ENCODE measurements at regions not wholly inside any gene's neighbourhood (a gene's known extent, or its start where the extent isn't known, plus 50 kb on each side); places are given as distances from the start of the nearest gene placed in this dataset.
A peak's percentile ranks its signal among the peaks of the same experiment; 100 is the strongest.
"Not testable (repeated sequence)": the region's sequence is repeated elsewhere in the genome, so short reads cannot be mapped to it uniquely, and the experiment has no call there.

DNA sequence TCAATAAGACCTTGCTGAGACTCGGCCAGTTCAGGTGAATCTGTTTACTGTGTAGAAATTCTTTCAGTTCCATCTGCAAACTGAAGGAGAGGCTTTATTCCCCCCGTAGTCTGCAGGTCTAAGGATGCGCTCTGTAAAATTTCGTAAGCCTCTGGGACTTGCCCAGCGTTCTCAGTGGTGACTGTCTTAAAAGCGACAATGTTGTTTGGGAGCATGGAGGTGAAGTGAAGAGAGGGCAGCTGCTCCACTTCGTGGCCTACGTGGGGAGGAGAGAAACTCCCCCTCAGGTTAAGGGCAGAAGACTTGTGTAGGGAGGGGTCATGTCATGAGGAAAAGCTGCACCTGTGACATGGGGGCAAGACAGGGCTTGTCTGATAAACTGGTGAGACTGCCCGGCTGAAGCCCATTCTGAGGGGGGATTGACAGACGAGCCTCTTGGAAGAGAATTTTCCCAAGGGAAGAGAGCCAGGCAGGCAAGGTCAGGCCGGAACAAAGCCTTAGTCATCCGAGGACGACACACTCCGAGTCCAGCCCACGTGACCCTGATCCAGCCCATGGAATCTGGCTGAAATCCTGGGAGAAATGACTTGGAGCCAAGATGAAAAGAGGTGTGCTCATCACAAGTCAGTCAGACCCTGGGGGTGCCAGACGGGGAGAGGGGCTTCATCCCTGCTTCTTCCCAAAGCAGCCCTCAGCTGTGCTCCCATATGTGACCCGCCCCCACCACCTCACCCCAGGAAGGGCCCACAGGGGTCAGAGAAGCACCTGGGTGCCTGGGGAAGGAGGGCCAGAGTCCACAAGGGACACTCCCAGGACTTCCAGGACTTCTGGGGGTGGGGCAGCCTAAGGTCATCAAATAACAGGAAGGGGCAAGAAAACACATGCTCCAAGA is 88.5 kb upstream of the SH3BP4 start:
- H3K9me3 ChIP-seq: no peaks in the 10 kb centered on the region
- H3K4me1 ChIP-seq: peaks cover 25% of the 10 kb centered on the region
- WGBS, 2 donors: 51 to 62% methylated on average over 15 to 17 of the region's 17 CpGs
- H3K27ac ChIP-seq: peak overlapping the region; percentile 70 to 73
- no peaks in the 10 kb centered on the region for H3K36me3 ChIP-seq (ENCODE audit: low read depth, missing control alignments)
- TF ChIP-seq, protein P1, sequence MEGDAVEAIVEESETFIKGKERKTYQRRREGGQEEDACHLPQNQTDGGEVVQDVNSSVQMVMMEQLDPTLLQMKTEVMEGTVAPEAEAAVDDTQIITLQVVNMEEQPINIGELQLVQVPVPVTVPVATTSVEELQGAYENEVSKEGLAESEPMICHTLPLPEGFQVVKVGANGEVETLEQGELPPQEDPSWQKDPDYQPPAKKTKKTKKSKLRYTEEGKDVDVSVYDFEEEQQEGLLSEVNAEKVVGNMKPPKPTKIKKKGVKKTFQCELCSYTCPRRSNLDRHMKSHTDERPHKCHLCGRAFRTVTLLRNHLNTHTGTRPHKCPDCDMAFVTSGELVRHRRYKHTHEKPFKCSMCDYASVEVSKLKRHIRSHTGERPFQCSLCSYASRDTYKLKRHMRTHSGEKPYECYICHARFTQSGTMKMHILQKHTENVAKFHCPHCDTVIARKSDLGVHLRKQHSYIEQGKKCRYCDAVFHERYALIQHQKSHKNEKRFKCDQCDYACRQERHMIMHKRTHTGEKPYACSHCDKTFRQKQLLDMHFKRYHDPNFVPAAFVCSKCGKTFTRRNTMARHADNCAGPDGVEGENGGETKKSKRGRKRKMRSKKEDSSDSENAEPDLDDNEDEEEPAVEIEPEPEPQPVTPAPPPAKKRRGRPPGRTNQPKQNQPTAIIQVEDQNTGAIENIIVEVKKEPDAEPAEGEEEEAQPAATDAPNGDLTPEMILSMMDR (IDR thresholded peaks at IDR 0.05): no peak
- TF ChIP-seq POLR2A (IDR thresholded peaks at IDR 0.05): no peak
- H3K27me3 ChIP-seq: no peaks in the 10 kb centered on the region
- intact Hi-C loops (cut with DNase I; ENCODE audit: low total_unique reads): no loop called here
- peak; percentile 89 for DNase-seq
- H3K4me3 ChIP-seq: no peak overlapping the region

DNA sequence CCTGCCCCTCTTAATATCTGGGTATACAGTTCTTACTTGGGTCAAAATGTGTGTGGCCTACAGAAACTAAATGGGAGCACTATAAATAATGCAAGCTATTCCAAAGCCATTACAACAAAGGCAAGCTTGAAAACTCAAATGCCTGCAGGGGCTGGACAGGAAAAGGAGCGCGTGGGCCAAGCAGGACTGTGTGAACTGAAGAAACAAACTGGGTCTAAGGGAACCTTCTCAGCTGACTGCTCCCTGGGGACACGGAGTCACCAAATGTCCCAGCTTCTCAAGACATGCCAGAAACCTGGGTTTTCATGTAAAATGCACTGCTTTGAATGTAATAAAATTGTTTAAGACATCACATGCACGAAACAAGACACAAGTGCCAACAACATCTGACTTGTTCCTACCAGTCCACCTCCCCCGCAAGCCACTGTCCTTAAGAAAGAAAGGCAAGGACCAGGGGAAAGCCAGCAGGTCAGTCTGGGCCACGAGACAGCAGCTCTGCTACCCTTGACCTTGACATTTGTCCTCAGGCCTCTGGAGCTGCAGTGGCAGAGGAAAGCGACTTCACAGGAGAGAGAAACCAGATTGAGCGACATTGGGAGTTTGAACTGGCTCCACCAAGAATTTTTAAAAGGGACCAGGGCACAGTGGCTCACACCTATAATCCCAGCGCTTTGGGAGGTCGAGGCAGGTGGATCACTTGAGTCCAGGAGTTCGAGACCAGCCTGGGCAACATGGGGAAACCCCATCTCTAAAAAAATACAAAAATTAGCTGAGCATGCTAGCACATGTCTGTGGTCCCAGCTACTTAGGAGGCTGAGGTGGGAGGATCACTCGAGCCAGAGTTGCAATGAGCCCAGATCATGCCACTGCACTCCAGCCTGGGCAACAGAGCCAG is 89.7 kb upstream of the SH3BP4 start:
- intact Hi-C loops (cut with DNase I; ENCODE audit: low total_unique reads): no loop called here
- Histone ChIP-seq H3K36me3 (ENCODE audit: low read depth, missing control alignments) (no peaks in the 10 kb centered on the region), H3K4me1 (peaks cover 25% of the 10 kb centered on the region), H3K4me3 (no peak overlapping the region), H3K27me3 (no peaks in the 10 kb centered on the region), H3K9me3 (no peaks in the 10 kb centered on the region), H3K27ac (peak overlapping the region; percentile 51 to 73)
- WGBS, 2 donors: 48 to 60% methylated on average over 12 of the region's 12 CpGs
- no peak for TF ChIP-seq POLR2A (IDR thresholded peaks at IDR 0.05)
- TF ChIP-seq, protein P1 (IDR thresholded peaks at IDR 0.05): no peak
- peak; percentile 86 for DNase-seq

DNA sequence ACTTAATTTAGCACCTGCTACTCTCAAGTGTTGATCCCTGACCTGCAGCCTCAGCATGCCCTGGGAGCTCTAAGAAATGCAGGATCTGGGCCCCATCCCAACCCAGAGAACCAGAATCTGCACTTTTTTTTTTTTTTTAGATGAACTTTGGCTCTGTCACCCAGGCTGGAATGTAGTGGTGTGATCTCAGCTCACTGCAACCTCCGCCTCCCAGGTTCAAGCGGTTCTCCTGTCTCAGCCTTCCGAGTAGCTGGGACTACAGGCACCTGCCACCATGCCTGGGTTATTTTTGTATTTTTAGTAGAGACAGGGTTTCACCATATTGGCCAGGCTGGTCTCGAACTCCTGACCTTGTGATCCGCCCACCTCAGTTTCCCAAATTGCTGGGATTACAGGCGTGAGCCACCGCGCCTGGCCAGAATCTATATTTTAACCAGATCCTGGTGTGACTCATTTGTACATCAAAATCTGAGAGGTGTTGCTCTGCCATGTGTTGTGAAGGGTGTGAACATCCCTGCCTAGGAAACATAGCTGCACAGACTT is 92.4 kb upstream of the SH3BP4 start:
- DNase-seq; H3K4me3 ChIP-seq; H3K36me3 ChIP-seq (ENCODE audit: low read depth, missing control alignments); H3K9me3 ChIP-seq; H3K27me3 ChIP-seq; intact Hi-C loops (cut with DNase I; ENCODE audit: low total_unique reads); H3K27ac ChIP-seq: not testable (repeated sequence)
- 94 to 98% methylated on average over 8 of the region's 8 CpGs for WGBS, 2 donors
- peaks cover 25% of the 10 kb centered on the region for H3K4me1 ChIP-seq

DNA sequence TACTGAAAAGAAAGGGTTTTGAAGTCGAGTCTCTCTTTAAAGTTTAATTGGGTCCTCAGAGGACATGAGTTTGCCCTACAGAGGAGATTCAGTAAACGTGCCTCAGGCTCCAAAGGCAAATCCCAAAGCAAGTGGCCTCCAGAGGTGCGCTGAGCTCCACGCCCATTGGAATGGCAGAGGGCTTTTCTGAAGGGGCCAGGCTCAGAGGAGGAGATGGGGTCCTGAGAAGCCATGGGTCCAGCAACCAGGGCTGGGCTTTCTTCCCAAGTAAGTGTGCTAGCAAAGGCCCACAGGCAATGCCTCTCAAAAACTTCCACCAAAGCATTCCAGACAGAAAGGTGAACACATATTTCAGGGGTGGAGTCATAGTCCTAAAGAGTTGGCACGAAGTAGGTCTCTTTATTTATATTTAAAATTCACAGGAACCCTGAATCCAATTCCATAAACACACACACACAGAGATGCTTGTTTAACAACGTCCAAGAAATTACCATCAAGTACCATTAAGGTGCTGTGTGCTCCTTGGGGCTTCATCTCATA is 93.0 kb upstream of the SH3BP4 start:
- H3K4me3 ChIP-seq: no peak overlapping the region
- WGBS, 2 donors: 79 to 86% methylated on average over 5 to 6 of the region's 6 CpGs
- no peaks in the 10 kb centered on the region for H3K36me3 ChIP-seq (ENCODE audit: low read depth, missing control alignments)
- intact Hi-C loops (cut with DNase I; ENCODE audit: low total_unique reads): no loop called here
- no peak for DNase-seq
- H3K9me3 ChIP-seq: no peaks in the 10 kb centered on the region
- H3K27me3 ChIP-seq: no peaks in the 10 kb centered on the region
- no peak overlapping the region for H3K27ac ChIP-seq
- H3K4me1 ChIP-seq: peaks cover 25% of the 10 kb centered on the region
- TF ChIP-seq, protein P1 (IDR thresholded peaks at IDR 0.05): no peak
- TF ChIP-seq POLR2A (IDR thresholded peaks at IDR 0.05): no peak

DNA sequence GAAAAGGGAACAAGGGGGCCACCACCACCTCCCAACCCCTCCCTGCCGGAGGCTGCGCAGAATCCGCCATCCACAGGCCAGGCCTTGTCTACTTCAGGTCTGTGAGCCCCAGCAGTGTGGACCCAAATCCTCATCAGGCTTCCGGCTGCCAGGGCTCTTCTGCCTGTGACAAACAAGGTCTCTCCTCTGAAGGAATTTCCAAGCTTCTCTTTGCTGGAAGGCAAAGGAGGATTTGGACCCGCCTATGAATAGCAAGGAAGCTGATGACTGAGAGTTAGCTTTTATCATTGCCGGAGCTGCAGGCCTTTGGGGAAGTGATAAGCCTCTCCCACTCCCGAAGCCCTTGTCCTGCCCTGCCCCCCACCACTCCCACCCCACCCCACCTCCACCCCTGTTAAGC is 93.7 kb upstream of the SH3BP4 start:
- DNase-seq: no peak
- intact Hi-C loops (cut with DNase I; ENCODE audit: low total_unique reads): no loop called here
- Histone ChIP-seq H3K4me3 (no peak overlapping the region), H3K4me1 (peaks cover 19% of the 10 kb centered on the region), H3K27me3 (no peaks in the 10 kb centered on the region), H3K27ac (no peak overlapping the region), H3K9me3 (no peaks in the 10 kb centered on the region), H3K36me3 (ENCODE audit: low read depth, missing control alignments) (no peaks in the 10 kb centered on the region)
- 71 to 78% methylated on average over 7 of the region's 7 CpGs for WGBS, 2 donors
- TF ChIP-seq, protein P1 (IDR thresholded peaks at IDR 0.05): no peak
- no peak for TF ChIP-seq POLR2A (IDR thresholded peaks at IDR 0.05)
